Stimulated activated memory B cell treated with anti-CD40 and anti-IgM and Interleukin-4, amounts not matched to agents 10 μg/mL and 1 μg/mL and 100 μg/mL, for 72 hours (primary cell): ENCODE measurements at regions not wholly inside any gene's neighbourhood (a gene's known extent, or its start where the extent isn't known, plus 50 kb on each side); places are given as distances from the start of the nearest gene placed in this dataset.

Experiments used
- ATAC-seq: fragments of 150-1000 bp; cut with Tn5 transposase; 2 replicates; pipeline ENCODE4 v1.10.0; 2021
- H3K27ac Mint-ChIP-seq: one replicate; pipeline ENCODE4 v1.8.0; 2022; ENCODE audit warnings: mild to moderate bottlenecking, mixed read lengths
- H3K27me3 Mint-ChIP-seq: one replicate; pipeline ENCODE4 v1.8.0; 2022; ENCODE audit warnings: mixed read lengths
- H3K36me3 Mint-ChIP-seq: one replicate; pipeline ENCODE4 v1.8.0; 2022; ENCODE audit warnings: mixed read lengths
- H3K4me1 Mint-ChIP-seq: one replicate; pipeline ENCODE4 v1.8.0; 2022; ENCODE audit warnings: mixed read lengths
- H3K4me3 Mint-ChIP-seq: one replicate; pipeline ENCODE4 v1.8.0; 2022; ENCODE audit warnings: mild to moderate bottlenecking, moderate library complexity, mixed read lengths
- H3K9me3 Mint-ChIP-seq: one replicate; pipeline ENCODE4 v1.8.0; 2022; ENCODE audit warnings: mixed read lengths

DNA sequence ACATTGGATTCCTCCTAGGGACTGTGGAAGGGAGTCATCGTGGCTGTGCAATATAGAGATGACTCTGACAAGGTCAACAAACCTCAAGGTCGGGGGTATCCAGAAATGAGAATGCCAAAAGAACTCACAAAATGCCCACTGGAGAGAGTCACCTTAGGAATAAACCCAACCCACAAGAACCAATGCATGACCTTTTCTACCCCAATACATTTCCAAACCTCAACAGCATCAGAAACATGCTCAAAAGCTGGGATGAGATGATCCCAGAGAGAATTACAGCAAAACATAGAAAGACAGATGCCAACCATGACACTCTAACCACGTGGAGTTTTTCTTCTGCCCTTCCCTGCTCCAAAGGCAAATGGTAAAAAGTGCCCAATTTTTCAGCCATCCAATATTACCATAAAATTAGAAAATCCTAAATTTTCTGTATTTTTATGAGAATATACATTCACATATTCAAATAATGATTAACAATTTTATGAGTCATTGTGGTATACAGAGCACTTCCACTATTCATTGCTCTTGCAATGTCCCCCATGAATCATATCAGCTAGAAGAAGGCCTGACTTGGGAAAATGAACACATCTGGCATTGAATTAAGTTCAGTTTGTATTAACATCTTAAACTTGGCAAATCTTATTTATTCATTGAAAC is 88.2 kb upstream of the PALMD start:
- no peak overlapping the region for H3K4me3 Mint-ChIP-seq
- no peak overlapping the region for H3K27ac Mint-ChIP-seq
- no peaks in the 10 kb centered on the region for H3K4me1 Mint-ChIP-seq
- no peaks in the 10 kb centered on the region for H3K36me3 Mint-ChIP-seq
- ATAC-seq = no peak
- H3K9me3 Mint-ChIP-seq = no peaks in the 10 kb centered on the region
- no peaks in the 10 kb centered on the region for H3K27me3 Mint-ChIP-seq

DNA sequence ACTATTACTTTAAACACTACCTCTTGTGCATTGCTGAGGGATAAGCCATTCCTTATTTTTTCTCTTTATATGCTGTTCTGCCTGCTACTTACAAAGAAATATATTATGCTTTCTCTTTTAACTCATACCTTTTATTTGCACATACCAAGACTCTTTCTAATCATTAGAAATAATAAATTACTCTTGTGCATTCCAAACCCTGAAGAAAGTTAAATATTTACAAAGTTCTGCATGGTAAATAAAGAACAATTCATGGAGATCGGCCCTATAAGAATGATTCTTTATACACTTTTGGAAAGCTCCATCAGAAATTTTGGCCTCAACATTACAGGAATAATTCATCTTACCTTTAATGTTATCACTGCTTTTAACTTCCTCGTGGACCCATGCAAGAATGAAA is 86.7 kb upstream of the PALMD start:
- H3K27me3 Mint-ChIP-seq = no peaks in the 10 kb centered on the region
- no peaks in the 10 kb centered on the region for H3K9me3 Mint-ChIP-seq
- H3K4me1 Mint-ChIP-seq = no peaks in the 10 kb centered on the region
- no peak for ATAC-seq
- no peak overlapping the region for H3K27ac Mint-ChIP-seq
- no peak overlapping the region for H3K4me3 Mint-ChIP-seq
- no peaks in the 10 kb centered on the region for H3K36me3 Mint-ChIP-seq

DNA sequence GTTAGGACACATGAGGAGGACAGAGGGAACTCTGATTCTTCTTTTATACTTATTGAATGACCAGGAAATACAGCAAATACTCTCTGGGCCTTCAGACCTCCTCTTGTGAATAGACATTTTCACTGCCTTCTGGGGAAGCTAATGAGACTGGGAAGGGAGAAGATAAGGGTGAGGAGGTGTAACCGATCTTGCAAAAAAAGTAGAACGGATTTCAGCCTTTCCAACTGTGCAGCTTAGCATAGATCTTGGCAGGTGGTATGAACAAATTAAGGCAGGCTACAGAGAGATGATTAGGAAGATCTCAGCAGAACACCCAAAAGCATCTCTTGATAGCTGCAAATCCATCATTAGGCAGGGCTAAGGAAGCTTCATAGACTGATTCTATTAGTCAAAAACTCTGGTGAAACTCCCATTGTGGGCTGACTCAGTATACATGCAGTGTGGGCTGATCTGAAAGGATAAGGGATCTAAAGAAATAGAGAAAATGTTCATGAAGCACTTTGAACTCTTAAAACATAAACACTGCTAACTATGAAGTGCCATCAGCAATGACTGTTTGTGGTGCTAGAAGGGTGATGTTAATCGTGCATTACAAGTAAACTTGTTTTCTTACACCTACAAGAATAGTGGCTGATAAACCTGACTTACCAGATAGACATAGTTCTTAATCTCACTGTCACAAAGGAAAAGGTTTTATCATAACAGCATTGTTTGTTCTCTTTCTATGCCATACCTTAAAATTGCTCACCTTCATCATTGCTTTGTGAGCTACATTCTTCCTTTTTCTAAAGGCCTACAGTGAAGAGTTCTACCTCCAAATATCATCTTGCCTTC is 85.5 kb upstream of the PALMD start:
- no peaks in the 10 kb centered on the region for H3K4me1 Mint-ChIP-seq
- no peak overlapping the region for H3K4me3 Mint-ChIP-seq
- H3K27ac Mint-ChIP-seq = no peak overlapping the region
- ATAC-seq = no peak
- H3K27me3 Mint-ChIP-seq = no peaks in the 10 kb centered on the region
- no peaks in the 10 kb centered on the region for H3K36me3 Mint-ChIP-seq
- H3K9me3 Mint-ChIP-seq = no peaks in the 10 kb centered on the region

DNA sequence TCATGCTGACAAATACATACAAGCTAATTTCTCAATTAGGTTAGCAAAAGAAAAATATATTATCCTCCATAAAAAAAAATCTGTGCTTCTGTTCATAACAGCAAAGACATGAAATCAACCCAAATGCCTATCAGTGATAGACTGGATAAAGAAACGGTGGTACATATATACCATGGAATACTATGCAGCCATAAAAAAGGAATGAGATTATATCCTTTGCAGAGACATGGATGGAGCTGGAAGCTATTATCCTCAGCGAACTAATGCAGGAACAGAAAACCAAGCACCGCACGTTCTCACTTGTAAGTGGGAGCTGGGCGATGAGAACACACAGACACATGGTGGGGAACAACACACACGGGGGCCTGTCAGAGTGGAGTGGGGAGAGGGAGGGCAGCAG is 84.0 kb upstream of the PALMD start:
- H3K27me3 Mint-ChIP-seq = no peaks in the 10 kb centered on the region
- no peak overlapping the region for H3K27ac Mint-ChIP-seq
- H3K9me3 Mint-ChIP-seq = no peaks in the 10 kb centered on the region
- H3K36me3 Mint-ChIP-seq = no peaks in the 10 kb centered on the region
- H3K4me1 Mint-ChIP-seq = no peaks in the 10 kb centered on the region
- no peak for ATAC-seq
- H3K4me3 Mint-ChIP-seq = no peak overlapping the region

DNA sequence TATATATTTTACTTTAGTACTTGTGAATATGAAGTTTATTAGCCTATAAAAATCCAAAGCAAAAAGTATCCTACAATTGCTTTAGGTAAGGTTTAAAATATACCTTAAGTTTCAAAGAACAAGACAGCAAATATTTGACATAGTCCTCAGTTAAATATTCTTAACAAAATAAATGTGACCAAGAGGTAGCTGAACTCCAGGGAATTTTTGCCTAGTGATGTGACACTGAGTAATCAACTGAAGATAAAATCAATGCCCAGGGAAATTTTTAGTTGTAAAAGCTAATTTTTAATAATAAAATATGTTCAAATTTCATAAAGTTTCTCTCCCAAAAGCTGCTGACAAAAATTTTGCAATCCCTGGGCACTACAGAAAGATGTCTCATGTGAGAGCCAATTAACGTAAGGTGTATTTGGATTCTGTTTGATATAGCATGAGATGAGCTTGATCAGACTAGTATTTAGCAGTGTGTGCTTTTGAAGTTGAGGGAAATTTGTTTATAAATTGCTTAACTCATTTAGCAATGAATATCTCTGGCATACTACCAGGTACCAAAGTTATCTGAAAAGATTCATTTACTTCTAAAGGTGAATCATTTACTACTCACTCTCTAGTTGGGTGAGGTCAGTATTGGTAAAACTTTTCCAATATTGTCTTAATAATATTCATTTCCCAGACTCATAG is 80.2 kb upstream of the PALMD start:
- no peaks in the 10 kb centered on the region for H3K27me3 Mint-ChIP-seq
- no peak overlapping the region for H3K4me3 Mint-ChIP-seq
- no peak for ATAC-seq
- no peaks in the 10 kb centered on the region for H3K36me3 Mint-ChIP-seq
- H3K27ac Mint-ChIP-seq = no peak overlapping the region
- H3K9me3 Mint-ChIP-seq = no peaks in the 10 kb centered on the region
- H3K4me1 Mint-ChIP-seq = no peaks in the 10 kb centered on the region

DNA sequence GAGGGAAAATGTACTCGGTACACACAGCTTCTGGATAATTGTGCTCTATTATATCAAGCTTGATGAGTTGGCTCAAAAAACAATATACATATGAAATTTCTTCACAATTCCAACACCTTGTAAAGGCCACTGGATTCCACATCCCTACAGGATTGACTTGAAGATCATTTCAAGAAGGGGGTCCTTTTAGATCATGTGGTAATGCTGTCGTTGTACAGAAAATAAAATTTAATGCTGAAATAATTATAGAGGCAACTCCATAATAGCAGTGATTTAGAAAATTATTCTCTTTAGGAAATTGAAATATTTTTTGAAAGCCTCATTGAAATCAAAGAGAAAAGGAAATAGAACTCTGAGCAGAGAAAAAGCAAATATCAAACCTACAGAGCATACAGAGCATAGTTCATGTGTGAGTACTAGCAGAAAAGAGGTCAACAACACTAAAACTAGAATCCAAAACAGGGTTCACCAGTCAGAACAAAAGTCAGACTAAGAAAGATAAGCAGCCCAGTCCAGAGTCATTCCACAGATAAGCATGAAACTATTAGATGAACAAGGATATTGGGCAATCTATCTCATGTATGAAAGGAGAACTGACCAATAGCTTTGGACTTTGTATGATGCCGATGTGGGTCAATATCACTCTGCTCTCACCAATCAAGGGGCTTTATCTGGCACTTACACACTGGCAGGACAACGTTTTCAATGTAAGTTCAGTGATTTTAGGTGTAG is 79.5 kb upstream of the PALMD start:
- no peaks in the 10 kb centered on the region for H3K27me3 Mint-ChIP-seq
- H3K36me3 Mint-ChIP-seq = no peaks in the 10 kb centered on the region
- no peak overlapping the region for H3K4me3 Mint-ChIP-seq
- no peaks in the 10 kb centered on the region for H3K4me1 Mint-ChIP-seq
- no peak for ATAC-seq
- H3K27ac Mint-ChIP-seq = no peak overlapping the region
- no peaks in the 10 kb centered on the region for H3K9me3 Mint-ChIP-seq

DNA sequence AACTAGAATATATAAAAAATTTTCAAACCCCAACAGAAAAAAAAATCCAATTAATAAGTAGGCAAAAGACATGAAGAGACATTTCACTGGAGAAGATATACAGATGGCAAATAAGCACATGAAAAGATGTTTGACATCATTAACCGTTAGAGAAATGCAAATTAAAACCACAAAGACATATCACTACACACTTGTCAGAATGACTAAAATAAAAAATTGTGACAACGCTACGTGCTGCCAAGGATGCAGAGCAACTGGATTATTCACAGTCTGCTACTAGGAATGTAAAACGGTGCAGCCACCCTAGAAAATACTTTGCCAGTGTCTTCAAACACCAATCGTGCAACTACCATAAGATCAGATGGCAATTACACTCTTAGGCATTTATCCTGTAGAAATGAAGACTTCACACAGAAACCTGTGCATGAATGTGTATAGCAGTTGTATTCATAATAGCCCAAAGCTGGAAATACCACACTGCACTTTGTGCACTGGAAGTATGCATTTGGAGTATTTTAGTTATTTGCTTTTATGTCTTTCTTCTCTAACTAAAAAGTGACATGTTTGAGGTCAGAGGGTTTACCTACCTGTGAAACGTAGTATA is 75.3 kb upstream of the PALMD start:
- Mint-ChIP-seq H3K4me1 (no peaks in the 10 kb centered on the region), H3K9me3 (no peaks in the 10 kb centered on the region), H3K27ac (no peak overlapping the region), H3K27me3 (no peaks in the 10 kb centered on the region), H3K36me3 (no peaks in the 10 kb centered on the region), H3K4me3 (no peak overlapping the region)
- ATAC-seq = no peak

DNA sequence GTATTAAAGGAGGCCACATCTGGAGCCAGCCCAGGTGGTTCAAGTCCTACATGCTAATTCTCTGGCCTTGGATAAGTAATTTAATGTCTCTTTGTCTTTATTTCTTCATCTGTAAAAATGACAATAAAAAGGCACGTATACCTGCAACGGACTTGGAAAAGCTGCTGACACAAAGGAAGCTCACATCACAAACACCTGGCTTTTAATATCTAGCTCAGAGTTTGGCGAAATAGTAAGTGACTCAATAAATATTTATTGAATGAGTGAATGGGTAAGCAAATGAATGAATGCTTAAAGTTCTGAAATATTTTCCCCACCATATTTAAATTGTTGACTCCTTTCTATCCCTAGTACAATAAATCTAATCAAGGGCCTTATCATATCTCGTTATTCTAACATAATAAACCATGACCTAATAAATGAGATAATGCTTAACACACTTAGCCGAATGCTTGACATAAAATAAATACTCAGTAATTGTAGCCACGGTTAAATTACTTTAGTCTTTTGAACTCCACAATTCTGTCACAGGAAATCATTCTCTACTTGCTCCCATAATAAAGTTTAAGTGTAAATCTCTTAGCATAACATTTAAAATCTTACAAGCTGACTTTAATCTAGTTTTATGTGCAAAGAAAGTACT is 74.7 kb upstream of the PALMD start:
- Mint-ChIP-seq H3K4me1 (no peaks in the 10 kb centered on the region), H3K9me3 (no peaks in the 10 kb centered on the region), H3K4me3 (no peak overlapping the region), H3K27me3 (no peaks in the 10 kb centered on the region), H3K36me3 (no peaks in the 10 kb centered on the region), H3K27ac (no peak overlapping the region)
- ATAC-seq = no peak

DNA sequence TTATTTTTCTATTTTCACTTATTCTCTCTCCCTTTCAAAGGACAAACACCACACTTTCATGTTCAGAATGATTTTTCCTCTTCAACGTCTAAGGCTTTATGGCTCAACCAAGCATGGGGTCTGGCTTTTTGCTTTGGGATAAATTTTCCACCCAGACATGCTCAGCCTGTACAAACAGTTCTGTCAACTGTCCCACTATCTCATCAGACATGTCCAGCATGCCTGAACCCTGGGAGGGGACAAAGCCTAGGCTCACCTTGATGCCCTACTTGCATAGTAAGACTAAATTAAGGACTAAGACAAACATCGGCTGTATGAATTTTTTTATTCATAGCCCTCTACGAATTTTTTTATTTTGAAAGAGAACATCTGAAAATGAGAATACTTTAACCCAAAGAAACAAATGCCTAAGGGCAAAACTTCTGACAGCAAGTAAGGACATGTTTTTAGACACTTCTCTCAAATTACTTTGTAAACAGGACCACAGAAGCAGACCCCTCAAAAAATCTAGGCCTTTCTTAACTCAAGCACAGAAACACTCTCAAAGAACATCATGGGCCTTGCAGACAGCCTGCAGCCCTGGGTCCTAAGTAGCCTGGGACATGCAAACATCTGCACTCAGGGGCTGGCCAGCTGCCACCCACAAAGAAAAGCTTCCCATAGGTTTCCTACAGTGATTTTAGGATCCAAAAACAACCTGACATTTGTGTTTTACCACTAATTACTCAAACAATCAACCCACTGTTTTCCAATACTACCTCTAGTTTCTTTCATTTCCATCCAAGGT is 72.3 kb upstream of the PALMD start:
- H3K36me3 Mint-ChIP-seq = no peaks in the 10 kb centered on the region
- ATAC-seq = no peak
- H3K4me1 Mint-ChIP-seq = no peaks in the 10 kb centered on the region
- no peaks in the 10 kb centered on the region for H3K9me3 Mint-ChIP-seq
- no peak overlapping the region for H3K27ac Mint-ChIP-seq
- no peaks in the 10 kb centered on the region for H3K27me3 Mint-ChIP-seq
- no peak overlapping the region for H3K4me3 Mint-ChIP-seq

DNA sequence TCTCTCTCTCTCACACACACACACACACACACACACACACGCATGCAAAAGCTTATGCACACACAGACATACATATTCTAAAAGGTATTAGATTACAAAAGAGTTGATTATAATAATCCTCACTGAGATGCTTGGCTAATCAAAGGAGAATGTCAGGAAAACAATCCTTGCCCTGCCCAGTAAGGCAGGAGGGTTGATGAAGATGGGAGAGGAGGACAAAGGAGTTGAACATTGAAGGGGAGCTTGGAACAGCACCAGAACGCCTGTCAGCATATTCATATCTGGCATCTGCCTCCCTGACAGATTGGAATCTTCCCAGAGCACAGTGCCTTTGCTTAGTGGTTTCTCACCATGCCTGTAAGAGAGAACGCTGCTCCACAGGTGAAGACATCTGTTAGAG is 68.6 kb upstream of the PALMD start:
- no peak for ATAC-seq
- H3K4me1 Mint-ChIP-seq = no peaks in the 10 kb centered on the region
- no peak overlapping the region for H3K27ac Mint-ChIP-seq
- H3K36me3 Mint-ChIP-seq = no peaks in the 10 kb centered on the region
- no peak overlapping the region for H3K4me3 Mint-ChIP-seq
- H3K27me3 Mint-ChIP-seq = peaks cover 7% of the 10 kb centered on the region
- H3K9me3 Mint-ChIP-seq = no peaks in the 10 kb centered on the region

DNA sequence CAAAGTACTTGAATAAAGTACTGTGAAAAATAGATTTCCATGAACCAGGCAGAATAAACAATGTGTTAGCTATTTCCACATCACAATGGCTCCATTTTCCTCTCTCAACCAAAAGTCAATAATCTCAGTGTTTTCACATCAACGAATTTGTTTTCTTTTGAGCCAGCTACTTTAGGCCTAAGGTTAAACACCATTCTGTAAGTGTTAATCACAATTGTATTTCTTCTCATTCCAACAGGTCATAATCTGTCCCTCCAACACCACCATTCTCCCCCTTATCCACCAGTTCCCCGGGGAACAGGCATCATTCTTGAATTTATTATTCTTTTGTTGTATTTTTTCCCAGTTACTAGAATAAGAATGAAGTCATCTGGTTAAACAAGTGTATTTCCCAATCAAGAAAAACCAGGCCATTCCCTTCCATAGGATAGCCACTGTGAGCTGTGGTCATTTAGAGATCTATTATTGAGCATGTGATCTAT is 66.2 kb upstream of the PALMD start:
- H3K27ac Mint-ChIP-seq = no peak overlapping the region
- no peak for ATAC-seq
- H3K9me3 Mint-ChIP-seq = no peaks in the 10 kb centered on the region
- H3K4me1 Mint-ChIP-seq = no peaks in the 10 kb centered on the region
- H3K27me3 Mint-ChIP-seq = peaks cover 8% of the 10 kb centered on the region
- H3K36me3 Mint-ChIP-seq = no peaks in the 10 kb centered on the region
- H3K4me3 Mint-ChIP-seq = no peak overlapping the region

DNA sequence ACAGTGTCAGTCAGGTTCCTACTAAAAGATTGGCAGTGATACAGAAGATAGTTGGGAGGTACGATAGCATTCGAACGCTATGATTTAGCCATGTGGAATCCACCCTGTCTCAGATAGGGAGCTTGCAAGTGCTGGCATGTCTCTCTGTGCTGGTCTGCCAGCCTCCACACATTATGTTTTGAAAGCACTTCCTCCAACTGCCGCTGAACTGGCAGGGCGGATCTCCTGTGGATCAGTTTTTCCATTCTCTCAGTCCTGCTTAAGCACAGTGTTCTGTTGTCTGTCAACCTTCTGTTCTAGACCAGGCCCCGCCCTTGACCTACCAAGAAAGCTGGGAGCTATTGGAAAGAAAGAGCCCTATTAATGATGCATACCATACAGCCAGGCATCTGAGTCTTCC is 65.5 kb upstream of the PALMD start:
- H3K27me3 Mint-ChIP-seq = peaks cover 8% of the 10 kb centered on the region
- H3K27ac Mint-ChIP-seq = no peak overlapping the region
- no peaks in the 10 kb centered on the region for H3K9me3 Mint-ChIP-seq
- H3K4me3 Mint-ChIP-seq = no peak overlapping the region
- no peaks in the 10 kb centered on the region for H3K4me1 Mint-ChIP-seq
- ATAC-seq = no peak
- H3K36me3 Mint-ChIP-seq = no peaks in the 10 kb centered on the region

DNA sequence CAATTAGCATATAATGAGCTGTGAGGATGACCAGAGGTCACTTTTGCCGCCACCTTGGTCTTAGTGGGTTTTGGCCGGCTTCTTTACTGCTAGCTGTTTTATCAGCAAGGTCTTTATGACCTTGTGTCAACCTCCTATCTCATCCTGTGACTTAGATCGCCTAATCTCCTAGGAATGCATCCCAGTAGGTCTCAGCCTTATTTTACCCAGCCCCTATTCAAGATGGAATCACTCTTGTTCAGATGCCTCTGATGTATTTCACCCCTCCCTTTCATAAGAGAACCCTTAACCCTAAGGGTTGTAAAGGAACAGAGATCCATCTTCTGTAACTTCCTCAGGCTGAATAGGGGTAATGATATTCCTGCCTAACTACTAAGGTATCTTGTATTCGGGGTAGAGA is 58.9 kb upstream of the PALMD start:
- H3K4me3 Mint-ChIP-seq = no peak overlapping the region
- no peak overlapping the region for H3K27ac Mint-ChIP-seq
- H3K4me1 Mint-ChIP-seq = no peaks in the 10 kb centered on the region
- ATAC-seq = no peak
- H3K9me3 Mint-ChIP-seq = no peaks in the 10 kb centered on the region
- no peaks in the 10 kb centered on the region for H3K36me3 Mint-ChIP-seq
- peaks cover 5% of the 10 kb centered on the region for H3K27me3 Mint-ChIP-seq

DNA sequence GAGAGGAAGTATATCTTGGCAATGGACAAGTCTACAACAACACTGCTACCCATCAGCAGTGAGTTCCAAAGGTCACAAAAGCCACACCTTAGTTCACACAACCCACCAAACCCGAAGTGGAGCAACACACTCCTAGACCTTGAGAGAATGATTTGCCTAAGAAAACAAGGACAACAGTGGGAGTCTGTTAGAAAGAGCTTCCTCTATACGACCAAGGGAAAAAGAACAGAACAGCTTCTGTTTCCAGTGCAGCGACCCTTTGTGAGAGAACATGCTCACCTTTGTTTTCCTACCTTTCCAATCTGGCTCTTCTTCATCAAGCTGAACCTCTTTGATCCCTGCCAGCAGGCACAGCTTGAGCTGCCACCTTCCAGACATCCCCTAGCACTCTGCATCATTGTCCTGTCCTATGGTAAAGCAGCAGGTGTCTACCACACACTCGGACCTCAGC is 56.7 kb upstream of the PALMD start:
- no peaks in the 10 kb centered on the region for H3K36me3 Mint-ChIP-seq
- no peak overlapping the region for H3K4me3 Mint-ChIP-seq
- H3K4me1 Mint-ChIP-seq = no peaks in the 10 kb centered on the region
- no peak overlapping the region for H3K27ac Mint-ChIP-seq
- no peak for ATAC-seq
- H3K27me3 Mint-ChIP-seq = no peaks in the 10 kb centered on the region
- no peaks in the 10 kb centered on the region for H3K9me3 Mint-ChIP-seq
